Stromal cell of bone marrow (primary cell): ENCODE measurements at regions not wholly inside any gene's neighbourhood (a gene's known extent, or its start where the extent isn't known, plus 50 kb on each side); places are given as distances from the start of the nearest gene placed in this dataset.
"Not testable (repeated sequence)": the region's sequence is repeated elsewhere in the genome, so short reads cannot be mapped to it uniquely, and the experiment has no call there.

Experiments used
- DNase-seq: peaks from one replicate; pipeline ENCODE4 v3.0.0-alpha.2; 2012; ENCODE audit warnings: low read depth

- no peak for DNase-seq
Observed at GRCh38 chr6:6091608-6092002, 84.9 kb upstream of the NRN1 start.

GRCh38 chr6:6090861-6091607 is 84.3 kb upstream of the NRN1 start:
- no peak for DNase-seq

- no peak for DNase-seq
Observed at GRCh38 chr6:6085928-6086668, 79.4 kb upstream of the NRN1 start.

- DNase-seq: no peak
Observed at GRCh38 chr6:6080975-6081374, 74.2 kb upstream of the NRN1 start.

- no peak for DNase-seq
Observed at GRCh38 chr6:6074190-6074589, 67.5 kb upstream of the NRN1 start.

GRCh38 chr6:6068157-6068556 is 61.4 kb upstream of the NRN1 start:
- DNase-seq: not testable (repeated sequence)

- DNase-seq: no peak
Observed at GRCh38 chr6:6058054-6058444, 51.3 kb upstream of the NRN1 start.

- DNase-seq: peak; percentile 19
Observed at GRCh38 chr6:6057442-6058053, 50.8 kb upstream of the NRN1 start.
